ENCODE measurements at regions not wholly inside any gene's neighbourhood (a gene's known extent, or its start where the extent isn't known, plus 50 kb on each side); places are given as distances from the start of the nearest gene placed in this dataset.

- no peak for DNase-seq
Observed at GRCh38 chr3:25306066-25306465, 122.0 kb upstream of the RARB start.

- DNase-seq, result no peak
Observed at GRCh38 chr3:25306705-25307104, 121.4 kb upstream of the RARB start.

GRCh38 chr3:25313286-25313685, 114.8 kb upstream of the RARB start:
- DNase-seq, result no peak

GRCh38 chr3:25324954-25325655, 103.0 kb upstream of the RARB start:
- no peak for DNase-seq

- DNase-seq, result no peak
Observed at GRCh38 chr3:25335356-25335755, 92.7 kb upstream of the RARB start.

- no peak for DNase-seq
Observed at GRCh38 chr3:25338158-25338725, 89.8 kb upstream of the RARB start.

GRCh38 chr3:25339225-25339624, 88.8 kb upstream of the RARB start:
- DNase-seq, result no peak

GRCh38 chr3:25344670-25345069, 83.4 kb upstream of the RARB start:
- no peak for DNase-seq

GRCh38 chr3:25349095-25349494, 79.0 kb upstream of the RARB start:
- DNase-seq, result no peak

GRCh38 chr3:25349828-25350724, 78.0 kb upstream of the RARB start:
- DNase-seq, result no peak

GRCh38 chr3:25350725-25351114, 77.3 kb upstream of the RARB start:
- no peak for DNase-seq

GRCh38 chr3:25354071-25354470, 74.0 kb upstream of the RARB start:
- no peak for DNase-seq

GRCh38 chr3:25355034-25355885, 72.8 kb upstream of the RARB start:
- no peak for DNase-seq

GRCh38 chr3:25355998-25356397, 72.1 kb upstream of the RARB start:
- no peak for DNase-seq

GRCh38 chr3:25362118-25362517, 65.9 kb upstream of the RARB start:
- no peak for DNase-seq

- DNase-seq, result no peak
Observed at GRCh38 chr3:25365636-25366035, 62.4 kb upstream of the RARB start.

GRCh38 chr3:25367025-25367424, 61.0 kb upstream of the RARB start:
- no peak for DNase-seq

GRCh38 chr3:25372167-25372566, 55.9 kb upstream of the RARB start:
- DNase-seq, result no peak

GRCh38 chr3:25376340-25376739, 51.7 kb upstream of the RARB start:
- no peak for DNase-seq

- DNase-seq, result no peak
Observed at GRCh38 chr3:25377042-25377441, 51.0 kb upstream of the RARB start.

Measured in T-helper 2 cell (primary cell).